ENCODE measurements at regions not wholly inside any gene's neighbourhood (a gene's known extent, or its start where the extent isn't known, plus 50 kb on each side); places are given as distances from the start of the nearest gene placed in this dataset.

- no peaks in the 10 kb centered on the region for H3K4me1 ChIP-seq (ENCODE audit: insufficient read depth)
- no peaks in the 10 kb centered on the region for H3F3A ChIP-seq (replicated peaks; ENCODE audit: low read depth)
- H3K4me1 Mint-ChIP-seq, result peaks cover 18% of the 10 kb centered on the region
- H3K9me2 ChIP-seq (ENCODE audit: insufficient read depth), result no peaks in the 10 kb centered on the region
- H3K79me2 ChIP-seq (replicated peaks; ENCODE audit: insufficient read depth), result no peaks in the 10 kb centered on the region
- H3K4me3 ChIP-seq, result no peak overlapping the region
- no peaks in the 10 kb centered on the region for H3K36me3 Mint-ChIP-seq (ENCODE audit: low read depth)
- TF ChIP-seq CREB1 (CRISPR knock-in tag; IDR thresholded peaks at IDR 0.05; ENCODE audit: low read depth) (no peak), NANOG (IDR thresholded peaks at IDR 0.05; ENCODE audit: borderline replicate concordance) (no peak), JUNB (IDR thresholded peaks at IDR 0.05; ENCODE audit: unreplicated experiment) (no peak), ZNF331 (CRISPR knock-in tag; IDR thresholded peaks at IDR 0.05; ENCODE audit: low read depth) (no peak), REST (IDR thresholded peaks at IDR 0.05; ENCODE audit: unreplicated experiment) (no peak), CTCF (conservative IDR thresholded peaks at IDR 0.05; ENCODE audit: low read depth in 2 of 2) (no peak), POLR2AphosphoS5 (IDR thresholded peaks at IDR 0.05; ENCODE audit: low read depth) (no peak), ZNF114 (CRISPR knock-in tag; IDR thresholded peaks at IDR 0.05) (no peak), STAT1 (IDR thresholded peaks at IDR 0.05; ENCODE audit: unreplicated experiment) (no peak), ZNF462 (CRISPR knock-in tag; IDR thresholded peaks at IDR 0.05) (no peak), ETS1 (IDR thresholded peaks at IDR 0.05) (no peak), EZH2 (IDR thresholded peaks at IDR 0.05; ENCODE audit: low read depth, unreplicated experiment) (no peak), EZH2phosphoT487 (IDR thresholded peaks at IDR 0.05; ENCODE audit: unreplicated experiment) (no peak)
- H3K27ac ChIP-seq (ENCODE audit: low read depth), result no peak overlapping the region
- H2AFZ ChIP-seq, result no peak overlapping the region
- peaks cover 2% of the 10 kb centered on the region for H3K27me3 Mint-ChIP-seq (ENCODE audit: insufficient read depth, low read depth, poor library complexity)
- H3K4me2 ChIP-seq, result no peak overlapping the region
- H3K27me3 ChIP-seq (ENCODE audit: insufficient read depth), result no peaks in the 10 kb centered on the region
- H3K4me3 Mint-ChIP-seq, result no peak overlapping the region
- no peaks in the 10 kb centered on the region for H4K20me1 ChIP-seq (replicated peaks; ENCODE audit: insufficient read depth)
- no peak for DNase-seq (ENCODE audit: low spot score)
- no peaks in the 10 kb centered on the region for H3K36me3 ChIP-seq (ENCODE audit: insufficient read depth)
- no peak overlapping the region for H3K27ac Mint-ChIP-seq
- no peaks in the 10 kb centered on the region; the same call in 2 of the 3 replicates for H3K9me3 Mint-ChIP-seq
- no peak for ATAC-seq
Measured at GRCh38 chr21:27045281-27045985, 78.5 kb upstream of the ADAMTS5 start.

All from GM23338 (cell line).